RPMI7951 (cell line): ENCODE measurements at regions not wholly inside any gene's neighbourhood (a gene's known extent, or its start where the extent isn't known, plus 50 kb on each side); places are given as distances from the start of the nearest gene placed in this dataset.

ENCODE experiments used
- DNase-seq: peaks from one replicate; pipeline ENCODE4 v3.0.0-alpha.2; 2012; ENCODE audit warnings: low read depth

DNA sequence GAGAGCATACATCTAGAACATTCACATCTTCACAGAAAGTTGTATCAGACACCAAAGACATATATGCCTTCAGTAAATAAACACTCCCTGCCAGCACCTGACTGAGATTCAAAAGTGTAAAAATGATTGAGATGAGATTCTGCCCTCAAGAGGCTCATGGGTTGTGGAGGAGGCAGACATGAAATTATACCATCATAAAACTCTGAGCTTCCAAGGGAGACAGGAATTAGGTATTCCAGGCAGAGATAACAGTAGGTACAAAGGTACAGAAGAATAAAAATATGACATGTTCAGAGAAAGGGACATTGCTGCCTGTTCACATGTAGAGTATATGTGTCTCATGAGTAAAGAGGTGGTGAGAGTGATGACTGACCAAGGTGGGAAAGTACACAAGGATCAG lies 322.3 kb downstream of the OSR1 start:
- no peak for DNase-seq

GRCh38 chr2:19035238-19035637 lies 323.2 kb downstream of the OSR1 start:
- DNase-seq = peak; percentile 82

DNA sequence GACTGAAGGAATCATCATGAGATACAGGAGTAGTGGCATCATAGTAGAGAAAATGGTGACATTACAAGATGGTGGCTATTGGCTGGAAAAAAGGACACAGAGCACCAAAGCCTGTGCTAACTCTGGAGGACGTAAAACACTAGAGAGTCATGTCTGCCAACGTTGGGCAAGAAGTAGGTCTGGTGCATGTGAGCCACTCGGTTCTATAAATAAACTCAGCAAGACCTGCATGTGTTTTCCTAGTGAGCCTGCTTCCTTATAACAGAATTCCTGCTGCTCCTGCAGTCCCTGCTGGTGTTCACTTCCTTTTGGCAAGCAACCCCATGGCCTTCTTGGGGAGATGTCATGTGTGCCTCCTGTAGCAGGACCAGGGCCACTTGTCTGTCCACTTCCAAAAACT lies 325.2 kb downstream of the OSR1 start:
- DNase-seq = peak; percentile 18

DNA sequence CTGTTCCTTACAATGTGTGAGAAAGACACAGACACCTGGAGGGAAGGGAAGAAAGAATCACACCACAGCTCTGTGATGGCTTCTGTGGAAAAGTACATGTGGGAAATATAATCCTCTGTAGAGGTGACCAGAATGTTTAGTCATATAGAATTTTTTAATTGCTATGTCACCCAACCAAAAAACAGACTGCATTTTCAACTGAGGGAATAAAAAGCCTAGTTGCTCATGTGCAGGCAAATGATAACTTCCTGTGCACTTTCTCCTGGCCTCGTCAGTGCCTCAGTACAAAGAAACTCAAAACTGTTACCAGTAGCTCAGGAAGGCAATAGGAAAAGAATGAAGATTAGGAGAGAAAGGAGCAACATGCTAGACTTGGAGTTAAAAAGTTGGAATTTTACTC lies 326.8 kb downstream of the OSR1 start:
- DNase-seq = peak; percentile 33

DNA sequence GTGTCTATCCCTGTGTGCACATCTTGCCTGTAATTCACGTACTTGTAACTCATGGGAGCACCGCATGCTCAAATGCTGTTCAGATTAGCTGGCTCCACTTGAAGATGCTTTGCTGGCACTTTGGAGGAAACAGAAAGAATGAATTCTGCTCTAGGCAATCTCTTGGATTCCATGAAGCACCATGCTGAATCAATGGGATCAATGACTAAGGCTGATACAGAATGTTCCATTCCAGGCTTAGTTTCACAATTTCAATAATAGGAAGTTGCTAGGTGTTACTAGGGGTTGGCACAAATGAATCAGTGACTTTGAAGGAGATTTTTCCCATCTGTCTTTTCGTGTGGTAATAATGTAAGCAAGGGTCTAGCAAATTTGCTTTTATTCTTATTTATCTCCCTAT lies 328.8 kb downstream of the OSR1 start:
- DNase-seq = peak; percentile 8

DNA sequence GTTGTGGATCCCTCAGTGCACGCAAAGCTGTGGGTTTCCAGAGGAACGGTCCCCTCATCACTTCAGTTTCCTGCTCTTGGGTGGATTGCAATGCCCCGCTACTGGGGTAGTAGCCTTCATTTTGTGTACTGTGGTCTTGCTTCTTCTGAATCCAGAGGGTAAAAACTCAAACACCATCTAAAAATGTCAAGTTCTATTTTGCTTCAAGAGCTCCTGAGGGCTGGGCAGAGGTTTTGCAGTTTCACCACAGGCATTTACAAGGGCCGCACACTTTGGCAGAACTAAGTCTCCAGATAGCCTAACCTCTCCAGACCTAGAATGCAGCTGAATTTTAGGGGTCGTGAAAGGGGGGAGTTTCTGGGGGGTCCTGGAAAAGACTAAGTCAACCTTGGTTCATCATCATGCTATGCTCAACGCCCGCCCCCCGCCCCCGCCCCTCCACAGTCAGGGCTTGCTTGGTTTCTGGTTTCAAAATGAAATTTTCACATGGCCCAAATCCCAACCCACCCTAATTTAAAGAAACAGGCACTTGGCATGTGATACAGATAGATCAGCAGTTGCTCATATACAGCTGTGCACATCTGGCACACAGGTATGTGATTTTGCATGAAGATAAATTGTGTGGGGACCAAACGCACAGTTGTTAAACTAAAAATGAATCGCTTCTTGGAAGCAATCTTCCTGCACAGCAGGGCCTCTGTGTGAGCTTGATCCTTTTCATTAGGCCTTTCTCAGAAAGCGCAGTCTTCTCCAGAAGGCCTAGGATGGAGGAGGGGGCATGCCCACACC lies 329.6 kb downstream of the OSR1 start:
- no peak for DNase-seq

DNA sequence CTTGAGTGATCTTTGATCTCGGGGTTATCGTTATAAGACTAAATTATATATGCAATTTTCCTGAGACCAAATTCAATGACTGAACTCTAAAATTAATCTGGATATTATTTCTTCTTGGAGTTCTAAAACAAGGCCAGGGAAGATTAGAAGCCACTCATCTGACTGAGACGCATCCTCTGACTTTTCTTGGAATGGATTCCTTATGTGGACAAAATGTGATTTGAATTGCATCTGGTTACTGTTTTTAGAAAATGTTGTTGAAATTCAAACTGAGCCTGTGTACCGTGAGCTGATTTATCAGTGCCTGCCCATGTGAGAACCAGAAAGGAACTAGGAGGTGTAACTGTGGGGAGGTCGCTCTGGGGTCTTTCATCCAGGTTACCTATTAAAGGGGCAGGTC lies 330.8 kb downstream of the OSR1 start:
- DNase-seq = no peak

GRCh38 chr2:19026261-19026660 lies 332.2 kb downstream of the OSR1 start:
- no peak for DNase-seq

DNA sequence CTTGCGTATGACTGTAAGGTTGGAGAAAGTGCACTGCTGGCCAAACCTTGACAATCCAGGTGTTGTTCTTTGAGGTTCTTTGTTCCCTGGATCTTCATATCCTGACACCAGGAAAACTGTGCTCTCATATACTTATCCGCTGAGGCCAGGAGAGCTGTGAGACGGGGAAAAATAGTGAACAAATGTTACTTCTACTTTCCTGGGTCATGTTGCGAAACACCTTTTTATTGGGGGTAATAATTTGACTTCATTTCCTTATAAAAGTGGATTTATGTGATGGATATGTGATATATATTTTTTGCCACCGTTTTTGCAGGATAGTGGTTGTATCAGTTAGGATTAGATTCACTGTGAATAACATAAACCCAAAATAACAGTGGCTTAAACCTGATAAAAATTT lies 336.1 kb downstream of the OSR1 start:
- no peak for DNase-seq

DNA sequence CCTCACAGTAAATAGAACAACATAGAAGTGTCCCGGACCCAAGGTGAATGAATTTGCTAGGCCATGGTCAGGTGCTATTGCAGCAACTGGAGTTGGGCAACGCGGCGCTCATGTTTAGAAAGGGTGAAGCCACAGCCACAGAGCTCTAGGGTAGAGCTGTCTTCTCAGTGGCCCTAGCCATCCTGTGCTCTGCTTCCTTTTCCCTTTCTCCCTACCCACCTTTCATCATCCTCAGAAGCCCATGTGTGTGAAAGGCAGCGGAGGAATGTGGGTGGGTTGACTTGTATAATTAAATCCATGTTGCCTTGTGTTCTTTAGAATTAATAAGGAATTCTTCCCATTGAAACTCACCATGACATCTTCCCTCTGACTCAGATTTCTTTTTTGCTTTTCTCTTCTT lies 336.7 kb downstream of the OSR1 start:
- peak; percentile 72 for DNase-seq

DNA sequence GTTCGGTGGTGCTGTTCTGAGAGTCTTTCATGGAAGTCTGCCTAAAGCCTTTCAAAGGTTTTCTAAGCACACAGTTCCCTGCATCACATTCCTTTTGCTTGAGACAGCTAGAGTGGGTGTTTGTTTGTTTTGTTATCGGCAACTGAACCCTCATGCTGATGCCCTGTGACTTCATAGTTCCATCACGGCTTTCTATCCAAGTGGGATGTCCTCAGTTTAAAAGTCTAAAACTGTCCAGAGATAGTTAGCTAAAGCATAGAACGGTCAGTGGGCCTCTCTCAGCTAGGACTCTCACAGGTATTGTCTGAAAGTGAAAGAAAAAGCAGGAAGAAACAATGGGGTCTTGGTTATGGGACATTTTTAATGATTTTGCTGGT lies 337.3 kb downstream of the OSR1 start:
- DNase-seq = peak; percentile 86

DNA sequence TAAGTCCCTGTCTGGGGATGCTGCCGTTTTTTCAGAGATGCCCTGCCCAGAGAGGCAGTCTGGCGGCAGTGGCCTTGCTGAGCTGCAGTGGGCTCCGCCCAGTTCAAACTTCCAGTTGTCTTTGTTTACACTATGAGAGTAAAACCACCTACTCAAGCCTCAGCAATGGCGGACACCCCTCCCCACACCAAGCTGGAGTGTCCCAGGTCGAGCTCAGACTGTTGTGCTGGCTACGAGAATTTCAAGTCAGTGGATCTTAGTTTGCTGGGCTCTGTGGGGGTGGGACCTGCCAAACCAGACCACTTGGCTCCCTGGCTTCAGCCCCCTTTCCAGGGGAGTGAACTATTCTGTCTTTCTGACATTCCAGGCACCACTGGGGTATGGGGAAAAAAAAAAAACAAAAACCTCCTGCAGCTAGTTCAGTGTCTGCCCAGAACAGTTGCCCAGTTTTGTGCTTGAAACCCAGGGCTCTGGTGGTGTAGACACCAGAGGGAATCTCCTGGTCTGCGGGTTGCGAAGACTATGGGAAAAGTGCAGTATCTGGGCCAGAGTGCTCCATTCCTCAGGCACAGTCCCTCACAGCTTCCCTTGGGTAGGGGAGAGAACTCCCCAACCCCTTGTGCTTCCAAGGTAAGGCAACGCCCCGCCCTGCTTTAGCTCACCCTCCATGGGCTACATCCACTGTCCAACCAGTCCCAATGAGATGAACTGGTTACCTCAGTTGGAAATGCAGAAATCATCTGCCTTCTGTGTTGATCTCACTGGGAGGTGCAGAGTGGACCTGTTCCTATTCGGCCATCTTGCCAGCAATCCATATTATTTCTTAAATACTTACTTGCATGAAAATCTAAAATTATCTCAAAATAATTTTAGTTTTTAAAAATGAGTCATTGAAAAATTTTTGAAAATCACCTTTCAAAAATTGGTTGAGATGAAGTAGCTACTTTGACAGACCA lies 338.0 kb downstream of the OSR1 start:
- DNase-seq = no peak

GRCh38 chr2:19009510-19009909 lies 348.9 kb downstream of the OSR1 start:
- DNase-seq = no peak

- DNase-seq = no peak
Observed at GRCh38 chr2:19003554-19003953, 354.9 kb downstream of the OSR1 start.

DNA sequence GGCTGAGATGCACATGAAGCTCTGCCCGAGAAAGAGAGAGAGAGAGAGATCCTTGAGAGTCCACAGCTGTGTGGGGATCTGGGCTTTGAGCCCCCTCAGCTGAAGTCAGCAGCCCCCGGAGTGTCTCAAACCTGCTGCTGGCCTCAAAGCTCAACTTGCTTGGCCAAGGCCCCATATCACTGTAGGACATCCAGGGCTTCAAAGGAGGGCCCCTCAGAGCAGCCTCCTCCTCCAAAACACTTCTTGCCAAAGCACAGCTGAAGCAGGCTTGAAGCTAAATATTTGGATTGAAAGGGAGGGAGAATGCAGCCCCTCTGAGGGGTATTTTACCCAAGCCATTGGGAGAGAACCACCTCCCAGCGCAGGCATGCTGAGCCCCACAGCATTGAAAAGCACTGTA lies 357.6 kb downstream of the OSR1 start:
- DNase-seq = no peak

DNA sequence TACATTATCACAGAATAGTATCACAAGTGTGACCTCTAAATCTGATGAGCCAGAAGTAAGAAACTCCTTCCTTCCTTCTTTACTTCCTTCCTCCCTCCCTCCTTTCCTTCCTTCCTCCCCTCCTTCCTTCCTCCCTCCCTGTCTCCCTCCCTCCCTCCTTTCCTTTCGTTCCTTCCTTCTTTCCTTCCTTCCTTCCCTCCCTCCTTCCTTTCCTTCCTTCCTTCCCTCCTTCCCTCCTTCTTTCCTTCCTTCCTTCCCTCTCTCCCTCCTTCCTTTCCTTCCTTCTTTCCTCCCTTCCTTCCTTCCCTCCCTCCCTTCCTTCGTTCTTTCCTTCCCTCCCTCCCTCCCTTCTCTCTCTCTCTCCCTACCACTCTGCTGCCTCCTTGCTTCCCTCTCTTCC lies 359.2 kb downstream of the OSR1 start:
- no peak for DNase-seq

GRCh38 chr2:18998491-18998890 lies 359.9 kb downstream of the OSR1 start:
- DNase-seq = peak; percentile 45

- no peak for DNase-seq
Observed at GRCh38 chr2:18993756-18994338, 364.6 kb downstream of the OSR1 start.

DNA sequence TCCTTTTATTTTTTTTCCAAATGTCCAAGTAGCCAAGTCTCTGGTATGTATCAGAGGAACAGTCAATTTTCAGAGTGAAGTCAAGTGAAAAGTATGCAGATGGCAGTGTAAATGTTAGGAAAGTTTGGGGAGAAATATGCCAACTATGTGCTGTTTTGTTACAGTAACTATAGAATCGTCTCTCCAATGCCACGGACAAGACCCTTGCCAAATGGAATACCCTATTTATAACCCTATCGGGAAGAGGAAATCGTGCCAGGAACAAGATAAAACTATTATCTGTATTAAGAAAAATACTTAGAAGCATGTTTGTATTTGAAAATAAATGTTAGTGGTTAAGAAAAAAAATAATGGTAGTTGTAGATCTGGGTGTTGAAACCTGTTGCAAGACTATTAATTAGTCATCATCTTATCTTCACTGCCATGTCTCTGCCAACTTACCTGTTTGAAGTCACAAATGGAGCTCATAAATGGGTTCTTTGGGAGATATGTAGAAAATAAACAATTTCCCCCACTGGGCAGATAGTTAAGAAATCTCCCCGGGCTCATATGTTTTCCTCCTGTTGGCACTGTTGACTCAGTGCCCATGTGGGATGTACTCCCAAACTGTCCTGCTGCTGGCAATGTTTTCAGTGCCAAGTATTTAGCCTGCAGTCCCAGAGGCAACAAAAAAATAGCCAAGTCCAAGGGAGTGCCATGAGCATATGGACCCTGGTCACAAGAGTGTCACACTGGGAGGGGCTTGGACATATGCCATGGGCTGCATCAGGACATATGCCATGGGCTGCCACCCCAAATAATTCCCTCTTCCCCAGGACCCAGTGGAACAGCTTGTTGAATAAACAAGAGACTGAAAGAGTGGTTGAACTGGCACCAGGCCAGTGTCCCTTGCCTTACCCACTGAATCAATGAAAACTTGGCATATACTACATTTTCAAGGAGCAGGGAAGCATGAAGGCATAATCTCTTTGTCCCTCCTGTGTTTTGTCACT lies 366.9 kb downstream of the OSR1 start:
- peak; percentile 84 for DNase-seq

GRCh38 chr2:18988631-18989232 lies 369.7 kb downstream of the OSR1 start:
- no peak for DNase-seq

DNA sequence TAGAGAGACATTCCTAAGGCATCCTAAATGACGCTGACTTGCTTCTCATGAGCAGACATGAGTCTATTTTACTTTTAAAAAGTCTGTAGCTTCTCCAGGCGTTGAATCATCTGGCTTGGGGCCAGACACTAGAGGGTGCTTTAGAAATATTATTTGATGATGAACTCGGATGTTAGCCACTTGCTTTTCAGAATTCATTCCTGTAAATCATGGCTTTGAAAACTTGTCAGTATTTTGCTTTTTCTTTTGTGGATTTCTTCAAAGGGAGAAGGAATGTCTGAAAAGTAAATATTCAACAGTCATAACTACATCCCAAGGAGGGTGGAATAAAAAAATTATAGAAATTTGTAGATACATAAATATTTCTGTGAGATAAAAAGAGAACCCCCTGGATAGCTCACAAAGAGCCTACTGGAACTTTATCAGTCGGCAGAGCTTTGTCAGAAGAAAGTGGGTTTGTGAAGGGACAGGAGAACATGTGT lies 370.8 kb downstream of the OSR1 start:
- DNase-seq = peak; percentile 93
